HG02852 (cell line): ENCODE measurements at regions not wholly inside any gene's neighbourhood (a gene's known extent, or its start where the extent isn't known, plus 50 kb on each side); places are given as distances from the start of the nearest gene placed in this dataset.

ENCODE experiments used
- ATAC-seq: cut with Tn5 transposase; IDR thresholded peaks from one replicate; pipeline ENCODE4 v1.9.1; 2021; ENCODE audit warnings: mild to moderate bottlenecking, moderate library complexity; ENCODE audit not compliant: unreplicated experiment

DNA sequence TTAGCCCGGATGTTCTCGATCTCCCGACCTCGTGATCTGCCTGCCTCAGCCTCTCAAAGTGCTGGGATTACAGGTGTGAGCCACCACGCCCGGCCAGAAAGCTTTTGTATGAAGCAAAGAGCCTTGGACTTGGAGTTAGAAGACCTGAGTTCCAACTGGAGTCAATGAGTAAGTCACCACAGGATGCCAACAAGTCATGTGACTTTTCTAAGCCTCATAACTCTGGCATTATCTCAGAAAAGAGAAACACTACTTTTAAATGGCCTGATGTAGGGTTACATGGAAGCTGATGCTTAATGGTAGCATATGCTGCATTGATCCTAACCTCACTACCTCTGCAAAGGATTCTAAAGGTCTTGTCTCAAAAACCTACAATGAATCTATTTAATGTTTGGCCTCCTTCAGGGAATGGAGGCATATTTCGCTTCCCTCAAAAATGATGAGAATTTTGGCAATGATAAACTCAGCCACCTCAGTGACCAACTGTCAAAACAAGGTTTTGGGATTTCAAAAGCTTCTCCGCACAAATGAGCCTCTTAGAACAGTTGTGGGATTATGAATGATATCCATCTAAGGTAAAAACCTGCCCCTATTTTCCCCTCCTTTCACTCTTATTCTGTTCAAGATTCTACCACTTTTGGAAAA lies 236.8 kb downstream of the ACTL7B start:
- no peak for ATAC-seq

DNA sequence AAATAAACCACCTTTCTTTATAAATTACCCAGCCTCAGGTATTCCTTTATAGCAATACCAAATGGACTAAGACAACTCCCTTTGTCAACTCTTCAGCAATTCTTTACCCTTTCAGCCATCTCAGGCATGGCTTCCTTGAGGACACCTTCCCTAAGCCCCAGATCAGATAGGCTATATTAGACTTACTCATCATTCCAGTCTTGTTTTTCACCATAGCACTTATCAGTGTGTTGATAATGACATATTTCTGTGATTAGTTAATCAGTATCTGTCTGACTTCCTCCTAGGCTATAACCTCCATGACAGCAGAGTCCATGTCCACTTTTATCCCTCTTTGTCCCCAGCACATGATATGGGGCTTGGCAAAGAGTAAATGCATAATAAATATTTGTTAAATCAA lies 238.1 kb downstream of the ACTL7B start:
- no peak for ATAC-seq

DNA sequence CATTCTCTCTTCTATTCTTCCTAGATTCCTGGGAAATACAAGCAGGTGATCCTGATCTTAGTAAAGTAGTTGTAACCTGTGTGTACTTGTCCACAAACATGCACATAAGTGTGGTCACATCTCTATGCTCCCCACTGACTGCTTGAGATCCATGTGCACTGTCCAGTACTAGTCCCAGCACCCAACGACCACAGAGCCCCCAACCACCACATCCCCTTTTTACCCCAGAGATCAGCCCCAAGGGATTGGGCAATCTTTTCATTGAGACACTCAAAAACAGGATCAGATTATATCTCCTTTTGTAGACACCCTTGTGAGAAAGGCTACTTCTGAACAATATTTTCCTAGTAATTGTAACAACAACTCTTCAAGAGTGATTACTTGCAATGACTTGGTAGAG lies 240.6 kb downstream of the ACTL7B start:
- ATAC-seq = no peak

DNA sequence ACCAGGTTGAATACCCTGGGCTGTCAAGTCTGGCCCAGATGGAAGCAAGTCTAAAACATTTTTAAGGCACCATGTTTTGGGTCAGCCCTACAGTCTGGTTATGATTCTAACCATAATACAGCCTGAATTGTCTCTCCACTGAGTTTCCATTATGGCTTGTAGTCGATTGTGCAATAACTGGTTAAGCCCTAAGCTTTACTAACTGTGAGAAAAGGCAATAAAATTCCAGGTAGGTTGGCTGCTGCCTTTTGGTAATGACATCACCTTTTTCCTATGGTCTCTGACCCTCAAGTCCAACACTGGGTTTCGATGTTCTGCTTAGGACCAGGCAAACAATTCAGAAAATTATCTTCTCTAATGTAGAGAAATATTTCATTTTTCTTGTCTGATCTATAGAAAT lies 243.3 kb downstream of the ACTL7B start:
- ATAC-seq = no peak

DNA sequence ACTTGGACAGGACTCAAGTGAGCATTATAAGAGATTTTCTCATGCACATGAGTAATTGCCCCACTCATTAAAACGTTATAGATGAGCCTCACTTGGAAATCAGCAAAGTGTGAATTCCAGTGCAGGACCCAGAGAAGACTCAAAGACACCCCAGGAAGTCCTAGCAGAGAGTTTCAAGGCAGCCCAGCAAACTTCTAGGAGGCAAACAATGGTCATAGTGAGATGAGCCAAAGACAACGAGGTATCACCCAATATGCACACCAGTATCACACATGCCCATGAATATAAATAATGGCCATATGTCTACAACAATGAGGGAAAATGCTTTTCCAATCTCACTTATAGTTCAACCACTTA lies 245.9 kb downstream of the ACTL7B start:
- no peak for ATAC-seq

DNA sequence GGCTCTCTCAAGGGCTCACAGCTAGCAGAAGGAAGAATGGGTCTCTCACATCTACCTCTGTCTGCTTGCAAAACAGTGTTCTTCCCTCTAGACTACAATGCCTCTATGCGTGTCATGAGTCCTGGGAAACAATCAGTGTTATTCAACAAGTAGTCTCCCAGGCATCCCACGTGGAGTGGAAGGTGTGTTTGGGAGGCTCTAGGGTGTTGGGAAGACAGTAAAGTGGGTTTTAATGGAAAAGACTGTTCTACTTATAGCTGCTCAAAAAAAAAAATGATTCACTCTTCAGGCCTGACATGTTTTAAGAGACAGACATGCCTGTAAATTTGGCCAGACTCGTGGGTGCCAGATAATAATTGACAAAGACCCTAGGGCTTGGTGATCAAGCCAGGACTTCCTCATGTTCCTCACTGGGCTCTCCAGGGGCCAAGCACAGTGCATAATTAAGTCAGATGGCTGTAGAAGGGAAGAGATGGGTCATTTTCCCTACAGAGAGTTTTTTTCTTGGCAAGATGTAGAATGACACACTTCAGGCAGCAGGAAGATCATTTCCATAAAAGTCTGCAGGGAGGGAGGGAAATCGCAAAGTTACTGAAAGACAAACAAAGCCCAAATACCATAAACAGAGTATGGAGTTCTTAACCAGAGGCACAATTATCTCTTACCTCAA lies 246.4 kb downstream of the ACTL7B start:
- ATAC-seq = no peak

DNA sequence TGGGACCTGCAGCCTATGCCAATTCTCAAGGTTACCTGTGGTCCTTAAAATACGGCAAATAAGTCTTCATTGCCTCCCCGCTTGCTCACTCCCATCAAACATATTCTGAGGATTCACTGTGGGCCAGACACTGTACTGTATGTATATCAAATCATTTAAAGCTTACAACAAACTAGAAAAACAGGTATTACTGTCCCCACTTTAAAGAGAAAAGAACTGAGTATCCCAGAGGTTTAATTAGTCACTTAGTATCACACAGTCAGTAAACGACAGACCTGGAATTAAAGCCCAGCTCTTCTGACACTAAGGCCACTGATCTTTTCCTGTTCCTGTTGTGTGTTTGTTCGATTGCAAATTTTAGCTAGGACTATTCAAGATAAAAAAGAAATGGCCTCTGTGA lies 248.2 kb downstream of the ACTL7B start:
- ATAC-seq = no peak

DNA sequence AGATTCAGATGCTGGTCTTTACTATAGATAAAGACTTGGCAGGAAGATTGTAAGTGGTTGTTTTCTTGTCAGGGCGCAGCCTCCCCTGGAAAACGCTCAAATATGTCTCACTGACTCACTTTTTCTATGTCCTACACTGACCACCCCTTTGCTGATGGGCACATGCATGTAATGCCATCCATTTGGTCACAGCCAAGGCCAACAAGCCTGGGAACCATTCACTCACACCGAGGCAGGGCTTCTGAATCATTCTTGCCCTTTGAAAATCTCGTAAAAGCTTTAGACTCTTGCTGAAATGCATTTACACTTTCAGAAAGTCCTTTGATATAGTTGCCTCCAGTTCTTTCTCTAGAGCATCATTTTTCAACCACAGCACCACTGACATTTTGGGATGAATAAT lies 249.4 kb downstream of the ACTL7B start:
- no peak for ATAC-seq

DNA sequence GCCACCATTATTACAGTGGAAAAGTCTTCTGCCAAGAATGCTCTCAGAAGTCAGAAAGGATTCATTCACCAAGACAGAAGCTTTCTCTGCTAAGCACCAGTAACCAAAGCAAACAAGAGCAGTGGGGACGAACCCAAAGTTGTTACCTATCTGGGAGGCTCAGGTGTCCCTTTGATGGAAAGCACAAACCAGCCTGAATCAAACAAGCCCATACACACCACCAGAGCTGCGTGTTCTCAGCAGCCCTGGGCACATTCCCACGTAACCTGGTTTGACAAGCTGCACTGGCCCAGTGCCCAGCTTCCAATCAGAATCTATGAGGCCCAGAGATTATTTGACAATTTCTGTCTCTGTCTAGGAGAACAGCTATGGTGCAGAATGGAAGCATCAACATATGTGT lies 252.6 kb downstream of the ACTL7B start:
- ATAC-seq = no peak

DNA sequence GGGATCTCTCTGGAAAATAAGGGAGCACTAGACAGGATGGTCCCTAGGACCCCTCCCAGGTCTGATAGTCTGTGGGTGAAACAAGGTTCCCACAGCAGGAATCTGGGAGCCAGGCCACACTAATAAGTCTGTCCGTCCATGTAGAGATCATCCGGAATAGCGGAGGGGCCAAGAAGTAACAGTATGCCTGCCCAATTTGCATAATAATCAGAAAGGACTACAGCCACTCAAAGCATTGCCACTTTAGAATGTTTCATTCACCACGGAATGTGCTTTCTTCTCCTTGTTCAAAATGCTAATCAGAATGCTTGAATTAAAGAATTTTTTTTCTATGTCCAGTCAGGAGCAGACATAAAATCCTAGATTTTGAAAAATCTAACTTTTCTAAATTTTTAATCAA lies 254.9 kb downstream of the ACTL7B start:
- no peak for ATAC-seq

DNA sequence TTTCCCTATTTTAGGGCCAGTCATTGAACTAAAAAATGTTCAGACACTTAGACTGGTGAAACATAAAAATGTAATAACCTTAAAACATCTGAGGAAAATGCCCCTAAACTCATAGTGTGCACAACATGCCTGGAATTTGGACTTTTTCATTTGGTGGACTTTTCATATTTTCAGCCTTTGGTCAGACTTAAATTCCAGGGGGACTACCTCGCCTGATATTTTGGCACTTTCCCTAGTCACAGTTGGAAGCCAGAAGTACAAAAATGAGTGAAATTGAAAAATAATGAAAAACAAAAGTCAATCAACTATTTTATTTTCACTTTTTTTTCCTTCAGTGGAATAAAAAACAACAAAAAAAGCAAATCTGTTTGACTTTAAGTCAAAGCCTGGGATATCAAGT lies 256.2 kb downstream of the ACTL7B start:
- no peak for ATAC-seq

DNA sequence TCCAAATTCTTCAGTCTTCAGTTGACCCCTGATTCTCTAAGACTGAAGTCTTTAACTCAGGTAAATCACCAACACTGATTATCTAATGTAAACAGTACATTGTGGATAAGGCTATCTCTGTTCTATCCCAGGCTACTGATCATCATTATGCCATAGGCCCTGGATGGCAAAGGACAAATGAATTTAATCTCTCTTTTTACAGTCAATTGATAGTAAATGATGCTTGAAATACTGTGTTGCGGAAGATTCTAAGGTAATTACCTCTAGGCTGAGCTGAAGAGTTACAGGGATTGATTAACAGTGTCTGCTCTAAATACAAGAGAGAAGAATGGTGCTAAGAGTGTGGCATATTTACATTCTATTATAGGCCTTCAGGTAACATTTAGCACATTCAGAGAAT lies 264.7 kb downstream of the ACTL7B start:
- ATAC-seq = no peak

DNA sequence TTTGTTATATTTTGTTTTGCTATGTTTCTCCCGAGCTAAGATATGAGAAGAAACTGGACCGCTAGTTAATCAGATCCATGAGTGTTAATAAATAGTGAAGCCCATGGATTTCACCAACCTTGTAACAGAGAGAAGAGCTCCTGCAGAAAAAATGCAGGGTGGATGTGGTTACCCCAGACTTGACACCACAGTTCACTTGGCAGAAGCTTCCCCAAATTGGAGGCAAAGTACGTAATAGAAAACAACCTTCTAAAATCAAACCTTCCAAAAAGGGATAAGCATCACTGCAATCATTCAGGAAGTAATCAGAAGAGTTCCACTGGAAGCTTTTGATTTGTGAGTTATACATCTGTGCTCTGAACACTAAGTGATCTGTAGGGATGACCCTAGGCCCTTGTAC lies 267.5 kb downstream of the ACTL7B start:
- no peak for ATAC-seq

DNA sequence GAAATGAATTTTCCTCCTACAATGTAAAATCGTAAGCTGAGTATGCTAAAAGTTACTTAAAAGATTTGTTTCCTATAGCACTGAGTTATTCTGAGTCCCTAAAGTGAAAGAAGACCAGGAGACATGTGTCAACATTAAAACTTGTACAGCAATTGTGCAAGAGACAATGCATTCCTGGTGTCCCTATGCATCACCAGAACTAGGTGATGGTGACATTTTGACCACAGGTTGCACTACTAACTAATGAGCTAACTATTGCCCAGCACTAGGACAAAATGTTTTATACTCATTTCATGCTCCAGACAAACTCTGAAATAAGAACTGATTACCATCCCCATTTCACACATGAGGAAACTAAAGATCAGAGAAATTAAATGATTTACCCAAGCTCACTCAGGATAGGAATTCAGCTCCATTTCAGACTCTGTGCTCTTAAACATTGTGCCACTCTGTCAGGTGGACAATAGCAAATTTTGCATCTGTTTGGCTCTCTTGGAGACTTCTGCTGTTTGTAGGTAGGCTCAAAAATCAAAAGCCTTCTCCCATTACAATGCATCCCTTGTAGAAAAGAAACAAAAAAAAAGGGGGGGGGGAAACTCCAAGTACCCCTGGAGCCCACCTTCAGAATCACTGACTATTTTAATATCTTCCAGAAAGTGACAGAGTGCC lies 269.2 kb downstream of the ACTL7B start:
- no peak for ATAC-seq

DNA sequence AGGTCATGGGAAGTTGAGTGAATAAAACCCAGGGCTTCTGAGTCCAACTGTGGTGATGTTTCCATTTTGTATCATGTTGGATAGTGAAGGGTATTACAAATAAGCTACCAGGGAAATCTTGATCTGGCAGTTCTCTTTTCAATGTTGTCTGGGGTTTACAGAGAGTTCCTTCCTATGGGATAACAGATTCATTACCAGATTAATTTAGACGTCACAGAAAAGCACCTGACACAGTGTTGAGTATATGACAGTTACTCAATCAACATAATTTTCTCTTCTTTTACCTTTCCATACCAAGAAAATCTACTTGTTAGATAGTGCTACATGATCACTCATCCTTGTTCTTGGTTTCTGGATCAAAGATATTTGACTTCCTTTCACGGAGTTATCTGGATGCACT lies 270.9 kb downstream of the ACTL7B start:
- no peak for ATAC-seq

DNA sequence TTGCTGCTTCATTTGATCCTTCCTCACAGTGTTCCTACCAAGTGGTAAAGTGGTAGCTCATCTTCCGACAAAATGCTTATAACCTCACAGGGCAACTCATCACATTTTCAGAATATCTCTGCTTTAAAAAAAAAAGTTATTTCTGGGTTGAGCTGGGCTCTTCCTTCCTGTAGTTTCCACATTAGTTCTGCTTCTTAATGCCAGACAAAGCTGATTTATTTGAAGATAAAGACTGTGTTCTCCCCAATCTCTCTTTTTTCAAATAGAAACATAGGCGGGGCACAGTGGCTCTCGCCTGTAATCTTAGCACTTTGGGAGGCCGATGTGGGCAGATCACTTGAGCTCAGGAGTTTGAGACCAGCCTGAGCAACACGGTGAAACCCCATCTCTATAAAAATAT lies 273.1 kb downstream of the ACTL7B start:
- no peak for ATAC-seq

DNA sequence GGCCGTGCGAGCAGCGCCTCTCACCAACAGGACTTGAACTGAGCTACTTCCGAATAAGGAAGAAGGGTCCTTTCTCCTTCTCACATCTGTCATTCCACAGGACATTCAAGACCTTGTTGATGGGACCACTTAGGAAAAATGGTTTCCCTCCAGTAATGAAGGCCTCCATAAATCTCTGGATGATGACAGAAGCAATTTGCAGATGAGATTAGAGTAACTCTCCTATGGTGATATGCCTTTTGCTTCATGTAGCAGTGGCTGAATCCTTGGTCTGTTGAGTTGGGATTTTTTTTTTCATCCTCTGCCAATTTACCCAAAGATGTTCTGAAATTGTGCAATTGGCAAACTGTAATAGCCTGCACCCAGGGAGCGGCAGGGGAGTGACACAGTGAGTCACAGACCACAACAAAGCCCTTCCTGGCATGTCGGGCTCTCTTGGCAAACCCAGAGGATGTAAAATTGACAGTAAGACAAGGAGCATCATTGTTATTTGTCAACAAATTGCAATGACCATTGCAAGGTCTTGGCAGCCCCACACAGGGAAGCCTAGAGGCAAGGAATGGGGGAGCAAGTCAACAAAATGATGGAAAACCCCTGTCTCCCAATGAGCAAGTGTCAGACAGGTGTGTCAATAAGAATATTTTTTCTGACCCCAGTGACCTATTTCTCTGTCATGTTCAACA lies 275.9 kb downstream of the ACTL7B start:
- no peak for ATAC-seq

DNA sequence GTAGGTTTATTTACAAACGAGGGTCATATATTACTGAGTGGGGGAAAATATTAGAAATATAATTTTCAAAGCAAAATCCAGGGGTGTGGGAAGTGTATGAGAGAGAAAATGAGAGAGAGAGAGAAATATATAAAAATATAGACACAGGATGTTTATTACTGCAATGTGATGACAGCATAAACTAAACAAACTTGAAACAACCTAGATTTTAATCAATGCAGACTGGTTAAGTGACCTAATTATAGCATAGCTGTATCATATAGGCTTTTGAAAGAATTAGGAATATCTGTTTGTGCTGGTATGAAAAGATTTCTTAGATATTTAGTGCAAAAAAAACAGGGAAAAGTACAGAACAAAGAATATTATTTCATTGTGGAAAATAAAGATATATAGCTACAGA lies 280.5 kb downstream of the ACTL7B start:
- ATAC-seq = no peak

DNA sequence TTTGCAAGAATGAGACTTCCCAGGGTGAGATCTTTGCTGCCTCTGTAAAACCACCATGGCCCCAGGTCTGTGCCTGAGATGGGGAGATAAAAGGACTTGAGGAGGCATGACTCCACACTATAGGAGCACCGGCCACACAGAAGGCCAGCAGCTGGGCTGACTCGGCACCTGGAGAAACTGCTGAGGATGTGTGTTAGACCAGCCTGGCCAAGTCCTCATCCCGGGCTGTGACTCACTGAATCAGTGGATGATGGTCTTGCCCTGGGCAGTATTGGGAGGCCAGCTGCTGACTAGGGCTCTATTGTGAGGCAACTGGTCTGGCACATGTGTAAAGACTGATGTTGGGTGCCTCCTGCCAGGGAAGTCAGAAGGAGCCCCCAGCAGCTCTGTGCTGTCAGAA lies 286.2 kb downstream of the ACTL7B start:
- ATAC-seq = no peak

DNA sequence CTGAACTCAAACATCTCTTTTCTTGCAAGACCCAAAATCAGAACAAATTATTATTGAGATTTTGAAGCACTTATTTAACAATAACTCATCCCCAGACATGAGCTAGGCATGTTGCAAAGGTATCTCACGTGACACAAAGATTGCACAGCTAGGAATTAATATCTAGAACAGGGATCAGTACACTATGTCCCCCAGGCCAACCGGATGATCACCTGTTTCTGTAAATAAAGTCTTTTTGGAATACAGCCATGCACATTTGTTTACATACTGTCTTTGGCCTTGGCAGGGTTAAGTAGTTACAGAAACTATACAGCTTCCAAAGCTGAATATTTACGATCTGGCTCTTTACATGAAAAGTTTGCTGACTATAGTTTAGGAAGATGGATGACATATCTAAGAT lies 287.7 kb downstream of the ACTL7B start:
- ATAC-seq = no peak

DNA sequence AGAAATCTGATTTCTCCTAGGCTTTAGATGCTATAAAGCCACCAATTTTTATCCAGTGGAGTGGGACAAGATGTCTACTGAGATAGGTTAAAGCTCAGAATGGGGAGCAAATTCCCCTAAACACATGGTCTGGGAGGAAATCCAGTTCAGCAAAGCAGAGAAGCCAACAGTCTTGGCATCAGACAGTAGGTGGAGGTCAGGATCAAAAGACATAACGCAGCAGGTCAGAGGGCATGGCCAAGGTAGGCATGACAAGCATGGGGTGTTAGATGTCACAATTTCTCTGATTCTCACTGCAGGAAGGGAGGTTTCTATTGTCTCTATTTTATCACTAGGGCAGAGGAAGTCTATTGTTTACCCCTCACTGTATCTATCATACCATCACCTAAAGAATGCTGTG lies 288.2 kb downstream of the ACTL7B start:
- no peak for ATAC-seq
